ENCODE measurements at regions not wholly inside any gene's neighbourhood (a gene's known extent, or its start where the extent isn't known, plus 50 kb on each side); places are given as distances from the start of the nearest gene placed in this dataset.

GRCh38 chr13:24623149-24623665 is 57.0 kb upstream of the ATP12A start:
- no peak for TF ChIP-seq CTCF (IDR thresholded peaks at IDR 0.05; ENCODE audit: unreplicated experiment)
- no peak for DNase-seq (ENCODE audit: low spot score, unreplicated experiment)
- Mint-ChIP-seq H3K4me3 (ENCODE audit: low read depth) (no peak overlapping the region), H3K27ac (no peak overlapping the region), H3K27me3 (no peaks in the 10 kb centered on the region), H3K9me3 (ENCODE audit: low read depth) (no peaks in the 10 kb centered on the region), H3K36me3 (ENCODE audit: insufficient read depth) (no peaks in the 10 kb centered on the region), H3K4me1 (ENCODE audit: low read depth) (peaks cover 5% of the 10 kb centered on the region)

- no peak for DNase-seq (ENCODE audit: low spot score, unreplicated experiment)
- H3K9me3 Mint-ChIP-seq (ENCODE audit: low read depth) = no peaks in the 10 kb centered on the region
- H3K27me3 Mint-ChIP-seq = no peaks in the 10 kb centered on the region
- no peak overlapping the region for H3K27ac Mint-ChIP-seq
- TF ChIP-seq CTCF (IDR thresholded peaks at IDR 0.05; ENCODE audit: unreplicated experiment) = no peak
- H3K36me3 Mint-ChIP-seq (ENCODE audit: insufficient read depth) = no peaks in the 10 kb centered on the region
- no peak overlapping the region for H3K4me3 Mint-ChIP-seq (ENCODE audit: low read depth)
- H3K4me1 Mint-ChIP-seq (ENCODE audit: low read depth) = peaks cover 5% of the 10 kb centered on the region
Observed at GRCh38 chr13:24624363-24624762, 55.8 kb upstream of the ATP12A start.

DNA sequence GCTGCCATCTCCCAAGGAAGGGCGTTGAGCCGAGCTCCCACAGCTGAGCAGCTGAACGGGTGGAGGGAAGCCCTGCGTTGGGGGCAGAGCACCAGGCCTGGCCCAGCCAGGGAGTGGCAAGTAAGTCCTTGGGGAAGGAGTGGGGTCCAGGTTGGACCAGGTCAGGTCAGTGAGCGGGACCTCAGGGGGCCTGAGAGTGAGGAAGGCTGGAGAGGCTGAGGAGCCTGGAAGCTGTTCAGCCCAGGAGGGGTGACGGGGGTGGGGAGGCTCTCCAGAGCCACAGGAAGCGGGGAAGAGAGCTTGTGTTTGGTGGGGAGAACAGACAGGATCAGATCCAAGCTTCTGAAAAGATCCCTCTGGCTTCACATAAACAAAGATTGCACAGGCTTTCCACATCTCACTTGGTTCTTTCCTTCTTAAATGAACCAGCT is 55.4 kb upstream of the ATP12A start:
- H3K4me3 Mint-ChIP-seq (ENCODE audit: low read depth) = no peak overlapping the region
- no peaks in the 10 kb centered on the region for H3K9me3 Mint-ChIP-seq (ENCODE audit: low read depth)
- H3K27ac Mint-ChIP-seq = no peak overlapping the region
- no peak for TF ChIP-seq CTCF (IDR thresholded peaks at IDR 0.05; ENCODE audit: unreplicated experiment)
- peaks cover 5% of the 10 kb centered on the region for H3K4me1 Mint-ChIP-seq (ENCODE audit: low read depth)
- H3K36me3 Mint-ChIP-seq (ENCODE audit: insufficient read depth) = no peaks in the 10 kb centered on the region
- no peaks in the 10 kb centered on the region for H3K27me3 Mint-ChIP-seq
- no peak for DNase-seq (ENCODE audit: low spot score, unreplicated experiment)

GRCh38 chr13:24625331-24625731 is 54.9 kb upstream of the ATP12A start:
- H3K4me1 Mint-ChIP-seq (ENCODE audit: low read depth) = peaks cover 5% of the 10 kb centered on the region
- no peak for DNase-seq (ENCODE audit: low spot score, unreplicated experiment)
- H3K27me3 Mint-ChIP-seq = no peaks in the 10 kb centered on the region
- H3K36me3 Mint-ChIP-seq (ENCODE audit: insufficient read depth) = no peaks in the 10 kb centered on the region
- H3K4me3 Mint-ChIP-seq (ENCODE audit: low read depth) = no peak overlapping the region
- TF ChIP-seq CTCF (IDR thresholded peaks at IDR 0.05; ENCODE audit: unreplicated experiment) = no peak
- H3K27ac Mint-ChIP-seq = no peak overlapping the region
- no peaks in the 10 kb centered on the region for H3K9me3 Mint-ChIP-seq (ENCODE audit: low read depth)

GRCh38 chr13:24625870-24626849 is 54.0 kb upstream of the ATP12A start:
- DNase-seq (ENCODE audit: low spot score, unreplicated experiment) = no peak
- H3K4me3 Mint-ChIP-seq (ENCODE audit: low read depth) = no peak overlapping the region
- no peak overlapping the region for H3K27ac Mint-ChIP-seq
- no peaks in the 10 kb centered on the region for H3K9me3 Mint-ChIP-seq (ENCODE audit: low read depth)
- no peak for TF ChIP-seq CTCF (IDR thresholded peaks at IDR 0.05; ENCODE audit: unreplicated experiment)
- peaks cover 11% of the 10 kb centered on the region for H3K4me1 Mint-ChIP-seq (ENCODE audit: low read depth)
- no peaks in the 10 kb centered on the region for H3K27me3 Mint-ChIP-seq
- no peaks in the 10 kb centered on the region for H3K36me3 Mint-ChIP-seq (ENCODE audit: insufficient read depth)

Data from progenitor cell of endocrine pancreas (in vitro differentiated cells).